Ishikawa (cell line): ENCODE measurements at regions not wholly inside any gene's neighbourhood (a gene's known extent, or its start where the extent isn't known, plus 50 kb on each side); places are given as distances from the start of the nearest gene placed in this dataset.

Experiments used
- EGR1 ChIP-seq: IDR thresholded peaks from 2 replicates; pipeline ENCODE4 v1.6.1; 2012
- EP300 ChIP-seq: IDR thresholded peaks from 2 replicates; pipeline ENCODE4 v1.6.1; 2012; ENCODE audit warnings: borderline replicate concordance
- RAD21 ChIP-seq: IDR thresholded peaks from 2 replicates; pipeline ENCODE4 v1.6.1; 2012; ENCODE audit warnings: low read depth
- TCF12 ChIP-seq: IDR thresholded peaks from 2 replicates; pipeline ENCODE4 v1.6.1; 2012; ENCODE audit warnings: low read depth
- TEAD4 ChIP-seq: IDR thresholded peaks from 2 replicates; pipeline ENCODE4 v1.6.1; 2012

DNA sequence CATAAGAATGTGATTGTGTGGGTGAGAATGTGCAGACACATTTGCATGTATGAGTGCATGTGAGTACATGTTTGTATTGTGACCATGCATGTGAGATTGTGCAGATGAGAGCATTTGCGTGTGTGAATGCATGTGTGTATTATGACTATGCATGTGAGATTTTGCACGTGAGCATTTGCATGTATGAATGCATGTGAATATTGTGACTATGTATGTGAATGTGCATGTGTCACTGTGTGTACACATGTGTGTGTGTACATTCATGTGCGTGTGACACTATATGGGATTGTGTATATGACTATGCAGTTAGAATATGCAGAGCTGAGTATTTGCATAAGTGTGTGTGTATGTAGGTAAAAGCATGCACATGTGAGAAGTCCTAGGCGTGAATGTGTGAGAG, 381.3 kb upstream of the MAF start:
- TF ChIP-seq RAD21, result no peak
- no peak for TF ChIP-seq EGR1
- TF ChIP-seq TEAD4, result no peak
- no peak for TF ChIP-seq TCF12
- no peak for TF ChIP-seq EP300
